Activated CD4-positive, alpha-beta T cell treated with anti-CD3 and anti-CD28 coated beads for 24 hours (primary cell): ENCODE measurements at regions not wholly inside any gene's neighbourhood (a gene's known extent, or its start where the extent isn't known, plus 50 kb on each side); places are given as distances from the start of the nearest gene placed in this dataset.
"Not testable (repeated sequence)": the region's sequence is repeated elsewhere in the genome, so short reads cannot be mapped to it uniquely, and the experiment has no call there.

Source experiments
- DNase-seq, 2 donors: peaks; one replicate each; pipeline ENCODE4 v3.0.0-alpha.2; 2020; ENCODE audit warnings: low read depth in 2 of 2

DNA sequence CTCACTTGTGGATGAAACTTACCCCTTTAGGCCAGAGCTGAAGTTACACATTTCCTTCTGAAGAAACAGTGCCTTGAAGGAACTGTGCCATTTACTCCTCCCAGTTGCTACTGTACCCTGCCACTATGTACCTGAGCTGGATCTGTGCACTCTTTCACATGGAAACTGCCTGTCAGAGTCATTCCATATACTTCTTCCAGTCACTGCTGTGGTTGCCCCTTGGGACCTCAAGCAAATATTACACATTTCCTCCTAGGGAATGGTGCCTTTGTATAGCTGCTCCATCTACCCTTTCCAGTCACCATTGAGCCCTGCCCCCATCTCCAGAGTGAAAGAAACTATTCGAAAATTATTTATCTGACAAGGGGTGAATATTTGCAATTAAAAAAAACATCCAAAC, 1328.3 kb downstream of the TECRL start:
- no peak for DNase-seq

DNA sequence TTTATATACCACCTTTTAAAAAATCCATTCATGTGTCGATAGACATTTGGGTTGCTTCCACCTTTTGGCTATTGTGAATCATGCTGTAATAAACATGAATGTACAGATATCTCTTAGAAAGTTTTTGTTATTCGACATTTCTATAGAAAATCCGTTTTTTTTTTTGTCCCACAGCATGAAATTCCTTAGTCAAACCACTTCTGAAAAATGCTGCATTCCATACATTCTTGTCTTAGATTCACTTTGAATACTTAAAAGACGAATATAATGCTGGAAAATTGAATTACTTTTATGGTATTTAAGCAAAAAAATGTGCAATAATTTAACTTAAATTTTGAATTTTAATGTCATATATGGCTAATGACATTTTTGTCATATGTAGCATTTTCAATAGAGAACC, 1345.5 kb downstream of the TECRL start:
- DNase-seq, result no peak

DNA sequence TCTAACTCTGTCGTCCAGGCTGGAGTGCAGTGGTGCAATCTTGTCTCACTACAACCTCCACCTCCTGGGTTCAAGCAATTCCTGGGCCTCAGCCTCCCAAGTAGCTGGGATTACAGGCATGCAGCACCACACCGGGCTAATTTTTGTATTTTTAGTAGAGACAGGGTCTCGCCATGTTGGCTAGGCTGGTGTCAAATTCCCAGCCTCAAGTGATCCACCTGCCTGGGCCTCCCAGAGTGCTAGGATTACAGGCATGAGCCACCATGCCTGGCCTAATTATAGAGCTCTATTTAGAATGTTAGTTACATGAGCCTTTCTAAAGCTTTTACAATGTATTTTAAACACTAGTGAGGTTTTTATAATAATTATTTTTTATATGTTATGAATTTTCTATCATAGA, 1346.4 kb downstream of the TECRL start:
- DNase-seq, result not testable (repeated sequence)

DNA sequence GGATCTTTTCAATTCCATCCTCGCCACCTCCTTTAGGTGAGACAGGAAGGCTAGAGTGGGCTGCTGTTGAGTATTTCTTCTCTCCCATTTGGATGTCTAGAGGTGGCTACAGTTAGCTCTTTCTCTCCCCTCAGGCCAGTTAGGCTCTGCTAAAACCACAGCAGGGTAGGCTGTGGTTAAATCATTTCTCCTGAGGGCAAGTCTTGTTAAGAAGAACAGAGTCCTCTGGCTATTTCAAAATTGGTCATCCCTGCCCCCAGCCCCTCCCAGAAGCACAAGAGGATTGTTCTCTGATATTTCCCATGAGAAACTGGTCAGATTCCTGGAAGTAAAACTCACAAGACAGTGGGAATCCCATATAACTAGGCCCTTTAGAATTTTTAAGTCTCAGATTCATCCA, 1359.5 kb downstream of the TECRL start:
- DNase-seq, result no peak

DNA sequence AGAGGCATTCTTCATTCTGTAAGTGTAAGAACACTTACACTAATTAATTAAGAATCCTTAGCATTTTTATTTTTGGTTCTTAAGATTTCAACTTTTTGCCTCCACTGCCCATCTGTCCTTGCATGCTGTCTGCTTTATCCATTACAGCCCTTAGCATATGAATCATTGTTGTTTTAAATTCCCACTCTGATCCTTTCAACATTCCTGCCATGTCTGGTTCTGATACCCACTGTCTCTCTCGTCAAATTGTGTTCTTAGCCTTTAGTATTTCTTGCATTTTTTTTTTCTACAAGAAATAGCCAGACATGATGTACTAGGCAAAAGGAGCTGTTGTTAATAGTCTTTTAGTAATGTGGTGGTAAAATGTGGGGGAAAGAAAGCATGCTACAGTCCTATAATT, 1360.0 kb downstream of the TECRL start:
- DNase-seq, result no peak

DNA sequence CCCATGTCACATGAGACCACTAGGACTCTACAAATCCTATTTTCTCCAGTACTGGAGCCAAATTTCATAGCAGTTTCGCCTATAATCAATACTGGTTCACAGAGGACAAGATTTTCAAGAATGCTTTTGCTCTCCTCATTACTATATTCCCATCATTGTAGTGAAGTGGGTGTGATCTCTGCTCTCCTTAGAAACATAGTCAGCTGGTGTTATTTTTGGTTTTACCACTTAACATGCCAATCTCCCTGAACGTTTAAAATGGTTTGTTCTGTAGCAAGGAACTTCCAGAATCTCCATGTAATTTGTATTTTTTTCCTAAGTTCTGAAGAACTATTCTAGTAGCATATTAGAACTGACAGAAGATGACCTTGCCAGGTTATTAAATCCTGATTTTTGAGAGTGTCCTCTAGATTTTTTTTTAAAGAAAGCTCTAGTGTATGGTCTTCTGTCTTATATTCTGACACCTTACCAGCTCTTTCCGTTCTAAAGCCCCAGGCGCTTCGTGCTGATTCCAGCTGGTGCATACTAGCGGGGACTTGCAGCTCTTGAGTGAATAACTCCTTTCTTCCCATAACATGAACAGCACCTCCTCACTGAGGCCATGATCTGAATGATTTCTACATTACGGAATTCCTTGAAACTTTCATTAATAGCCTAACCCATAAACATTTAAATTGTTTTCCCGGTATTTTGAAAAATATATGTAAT, 1372.9 kb downstream of the TECRL start:
- no peak for DNase-seq

DNA sequence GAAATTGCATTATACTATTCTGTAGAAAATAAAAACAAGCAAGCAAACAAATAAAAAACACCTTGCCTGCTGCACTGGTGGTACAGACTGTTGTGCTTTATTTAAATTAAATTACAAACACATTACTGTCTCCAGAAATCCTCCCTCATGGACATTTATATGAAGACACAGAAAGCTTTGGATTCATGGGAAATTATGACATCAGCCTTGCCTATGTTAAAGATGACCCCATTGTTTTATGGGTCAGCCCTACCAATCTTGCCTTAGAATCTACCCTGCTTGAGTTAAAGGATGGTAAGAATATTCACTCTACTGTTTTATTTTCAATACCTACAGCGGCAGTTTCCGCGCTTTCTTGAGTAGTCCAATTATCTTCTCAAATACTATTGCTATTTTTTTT, 1379.9 kb downstream of the TECRL start:
- no peak for DNase-seq

DNA sequence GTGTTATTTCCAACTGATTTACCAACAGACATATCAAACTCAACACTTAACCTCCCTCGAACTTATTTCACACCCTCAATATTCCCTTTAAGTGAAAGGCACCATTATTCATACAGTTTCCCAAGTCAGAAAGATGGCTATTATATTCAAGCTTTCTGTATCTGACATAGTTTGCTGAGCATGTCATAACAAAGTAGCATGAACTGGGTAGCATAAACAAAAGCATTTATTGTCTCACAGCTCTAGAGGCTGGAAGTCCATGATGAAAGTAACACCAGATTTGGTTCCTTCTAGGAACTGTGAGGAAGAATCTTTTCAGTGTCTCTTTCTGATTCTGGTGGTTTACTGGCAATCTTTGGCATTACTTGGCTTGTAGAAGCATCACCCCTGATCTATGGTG, 1388.6 kb downstream of the TECRL start:
- no peak for DNase-seq

DNA sequence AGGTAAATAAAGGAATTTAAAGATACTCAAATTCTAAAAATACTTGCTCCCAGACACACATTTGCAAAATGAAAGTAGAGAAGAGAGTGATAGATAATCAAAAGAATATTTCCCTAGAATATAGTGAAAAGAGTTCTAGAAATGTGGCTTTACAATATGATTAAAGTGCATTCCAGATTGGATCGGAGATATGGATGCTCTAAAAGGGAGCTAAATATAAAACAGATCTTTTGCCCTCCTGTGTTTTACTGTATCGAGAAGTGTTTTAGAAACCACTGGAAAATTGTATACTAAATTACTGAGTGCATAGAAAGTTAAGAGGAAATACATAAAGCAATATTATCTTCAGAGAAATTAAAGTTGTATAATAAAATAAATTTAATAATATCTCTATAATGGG, 1392.0 kb downstream of the TECRL start:
- no peak for DNase-seq

DNA sequence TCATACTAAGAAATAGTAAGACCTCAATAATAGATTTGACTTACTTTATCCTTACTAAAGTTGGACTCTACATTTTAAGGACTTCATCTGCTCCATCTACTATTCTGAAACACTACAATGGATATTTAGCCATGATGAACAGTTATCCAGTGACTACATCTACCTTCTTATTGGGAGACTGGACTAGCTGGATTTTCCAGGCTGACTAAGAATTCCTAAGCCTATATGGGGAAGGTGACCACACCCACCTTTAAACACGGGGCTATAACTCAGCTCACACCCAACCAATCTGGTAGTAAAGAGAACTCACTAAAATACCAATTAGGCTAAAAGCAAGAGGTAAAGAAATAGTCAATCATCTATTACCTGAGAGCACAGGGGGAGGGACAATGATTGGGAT, 1438.4 kb downstream of the TECRL start:
- DNase-seq, result no peak

DNA sequence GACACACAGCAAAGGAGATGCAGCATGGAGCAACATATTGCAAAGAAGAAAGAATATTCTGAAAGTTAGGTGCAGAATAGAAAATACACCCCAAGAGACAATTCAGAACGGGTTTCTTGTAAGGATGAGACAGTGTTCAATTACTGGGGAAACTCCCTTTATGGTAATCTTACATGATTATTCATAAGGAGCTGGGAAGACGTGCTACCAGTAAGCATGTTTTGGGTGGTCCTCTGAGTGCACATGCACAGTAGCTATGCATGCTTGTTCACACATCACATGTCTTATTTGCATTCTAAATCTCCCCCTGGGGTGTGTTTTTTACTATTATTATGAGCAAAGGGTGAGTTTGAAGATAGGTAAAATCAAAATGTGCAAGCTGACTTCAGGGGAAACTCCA, 1448.8 kb downstream of the TECRL start:
- no peak for DNase-seq

DNA sequence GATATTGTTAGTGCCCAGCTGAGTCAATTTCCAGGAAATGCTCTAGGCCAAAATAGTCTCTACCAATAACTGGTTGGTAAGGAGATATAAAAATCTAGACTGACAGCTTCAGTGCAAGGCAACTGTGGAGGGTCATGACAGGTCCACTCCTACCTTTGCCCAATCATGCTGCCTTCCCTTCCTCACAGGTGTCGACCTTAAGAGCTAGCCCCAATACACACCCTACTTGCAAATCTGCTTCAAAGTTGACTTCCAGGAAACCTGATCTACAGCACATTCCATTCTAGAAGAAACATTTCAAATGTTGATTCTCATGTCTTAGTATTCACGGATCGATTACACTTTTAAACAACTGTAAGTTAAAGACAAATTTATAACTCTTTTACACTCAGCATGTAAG, 1455.5 kb downstream of the TECRL start:
- DNase-seq, result no peak

DNA sequence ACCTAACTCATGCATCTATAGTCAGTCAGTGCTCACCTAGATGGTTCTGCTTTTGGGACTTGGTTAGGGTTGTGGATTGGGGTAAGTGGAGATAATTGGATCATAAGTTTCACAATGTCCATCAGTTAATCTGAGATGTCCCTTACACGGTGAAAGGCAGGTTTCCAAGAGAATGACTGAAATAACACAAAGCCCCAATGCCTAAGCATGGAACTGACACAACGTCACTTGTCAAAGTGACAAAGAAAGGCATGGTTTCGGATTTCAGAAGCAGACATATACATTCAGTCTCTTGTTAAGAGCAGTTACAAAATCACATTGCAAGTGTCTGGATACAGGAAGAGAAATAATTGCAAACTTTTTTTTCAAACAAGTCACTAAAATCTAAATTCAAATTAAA, 1456.9 kb downstream of the TECRL start:
- no peak for DNase-seq

DNA sequence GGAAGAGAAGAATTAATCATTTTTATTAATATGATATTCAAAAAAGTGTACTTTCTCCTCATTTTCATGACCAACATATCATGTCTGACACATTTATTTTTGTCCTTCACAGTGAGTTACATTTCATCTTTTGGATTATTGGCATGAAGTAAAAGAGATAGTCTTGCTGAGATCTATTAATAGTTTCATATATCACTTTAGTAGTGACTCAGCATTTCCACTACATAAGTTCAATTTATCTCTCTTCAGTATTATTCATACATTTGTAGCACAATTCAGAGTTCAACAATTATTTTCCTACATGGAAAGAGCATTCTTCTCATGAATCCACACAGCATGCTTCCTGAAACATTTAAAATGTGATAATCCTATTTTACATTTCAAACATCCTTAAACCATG, 1461.1 kb downstream of the TECRL start:
- no peak for DNase-seq

DNA sequence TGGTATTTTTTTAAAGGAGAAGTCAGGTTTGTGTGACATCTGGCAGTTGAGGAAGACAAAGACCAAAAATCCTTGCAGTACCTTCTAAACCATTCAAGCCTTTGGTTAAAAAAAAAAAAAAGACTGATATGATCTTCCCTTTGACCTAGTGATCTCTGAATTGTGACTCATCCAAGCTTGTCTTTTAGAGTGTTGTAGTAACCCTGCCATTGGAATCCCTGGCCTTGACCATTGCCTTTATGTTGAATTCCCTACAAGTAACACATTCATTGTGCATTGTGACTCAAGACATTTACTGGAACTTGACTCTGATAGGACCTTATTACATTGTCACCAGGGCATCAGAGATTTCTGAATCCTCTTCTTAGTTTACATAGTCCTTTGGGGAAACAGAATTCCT, 1469.0 kb downstream of the TECRL start:
- no peak for DNase-seq

DNA sequence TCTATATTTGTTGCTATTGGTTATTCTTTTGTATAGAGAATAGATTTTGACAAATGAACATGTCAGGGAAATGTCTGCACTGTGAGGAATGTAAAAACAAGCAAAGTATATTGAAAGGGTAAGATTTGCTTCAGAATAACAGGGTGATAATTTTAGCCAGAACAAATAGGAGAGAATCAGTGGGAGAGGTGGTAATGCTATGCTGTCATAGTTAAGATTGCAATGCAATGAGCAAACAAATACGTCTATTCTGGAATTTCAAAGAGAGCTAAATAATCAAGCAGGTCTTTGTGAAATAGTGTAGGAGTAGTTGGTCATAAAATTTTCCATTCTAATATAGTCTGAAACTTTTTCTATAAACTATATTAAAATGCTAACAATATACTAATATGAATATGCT, 1478.4 kb downstream of the TECRL start:
- no peak for DNase-seq

DNA sequence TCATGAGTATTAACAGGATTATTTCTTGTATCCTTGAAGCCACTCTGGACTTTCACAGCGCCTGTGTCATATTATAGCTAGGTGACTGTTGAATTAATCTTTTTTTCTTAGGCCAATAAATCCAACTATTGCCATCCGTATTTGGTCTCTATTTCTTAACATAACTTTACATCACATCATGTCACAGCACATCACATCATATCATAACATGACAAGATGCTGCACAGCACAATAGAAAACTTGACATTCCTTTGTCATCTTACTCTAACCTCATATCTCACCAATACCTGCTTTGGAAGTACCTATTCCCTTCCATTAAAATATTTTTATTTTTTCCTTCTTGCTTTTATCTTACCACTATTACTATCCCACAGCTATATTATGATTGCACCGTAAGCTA, 1480.8 kb downstream of the TECRL start:
- DNase-seq, result no peak

DNA sequence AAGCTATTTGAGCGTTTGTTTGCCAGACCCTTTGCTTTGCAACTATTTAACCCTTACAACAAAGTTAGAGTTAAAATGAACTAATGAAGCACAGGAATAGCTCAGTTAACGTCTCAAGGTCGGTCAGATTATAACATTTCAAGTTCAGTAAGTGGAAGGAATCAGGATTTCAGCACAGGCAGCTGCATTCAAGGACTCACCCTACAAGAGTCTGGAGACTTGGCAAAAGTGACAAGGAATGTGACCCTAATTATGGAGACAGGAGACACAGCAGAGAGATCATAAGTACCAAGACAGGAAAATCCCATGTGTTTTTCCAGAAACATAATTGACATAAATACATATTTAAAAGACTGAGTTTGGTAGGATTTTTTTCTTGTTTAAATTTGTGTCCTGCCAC, 1481.7 kb downstream of the TECRL start:
- no peak for DNase-seq

DNA sequence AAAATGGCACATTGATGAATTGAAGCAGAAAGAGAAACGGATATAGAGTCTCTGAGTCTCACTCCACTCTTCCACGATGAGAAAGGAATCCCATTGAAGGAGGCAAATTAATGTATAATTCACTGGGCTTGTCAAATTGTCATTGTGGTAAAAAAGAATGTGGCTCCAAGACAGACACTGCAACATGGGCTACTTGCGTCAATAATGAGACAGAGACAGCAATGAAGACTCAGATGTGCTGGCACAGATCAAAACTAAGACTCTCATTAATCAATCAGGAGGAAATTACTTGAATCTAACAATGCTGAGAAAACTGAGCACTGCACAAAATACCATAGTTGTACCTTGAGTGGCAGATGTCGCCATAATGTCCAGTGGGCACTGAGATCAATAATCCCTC, 1485.5 kb downstream of the TECRL start:
- no peak for DNase-seq

DNA sequence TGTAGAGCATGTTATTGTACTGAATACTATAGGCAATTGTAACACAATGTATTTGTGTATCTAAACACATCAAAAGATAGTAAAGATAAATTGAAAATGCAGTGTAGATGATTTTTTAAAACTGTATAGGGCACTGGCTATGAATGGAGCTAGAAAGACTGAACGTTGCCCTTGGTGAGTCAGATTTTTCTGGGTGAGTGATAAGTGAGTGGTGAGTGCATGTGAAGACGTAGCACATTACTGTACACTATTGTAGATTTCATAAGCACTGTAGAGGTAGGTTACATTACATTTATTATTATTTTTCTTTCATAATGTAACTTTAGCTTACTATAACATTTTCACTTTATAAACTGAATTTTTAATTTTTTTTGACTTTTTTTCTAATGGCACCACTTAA, 1491.6 kb downstream of the TECRL start:
- DNase-seq, result no peak

DNA sequence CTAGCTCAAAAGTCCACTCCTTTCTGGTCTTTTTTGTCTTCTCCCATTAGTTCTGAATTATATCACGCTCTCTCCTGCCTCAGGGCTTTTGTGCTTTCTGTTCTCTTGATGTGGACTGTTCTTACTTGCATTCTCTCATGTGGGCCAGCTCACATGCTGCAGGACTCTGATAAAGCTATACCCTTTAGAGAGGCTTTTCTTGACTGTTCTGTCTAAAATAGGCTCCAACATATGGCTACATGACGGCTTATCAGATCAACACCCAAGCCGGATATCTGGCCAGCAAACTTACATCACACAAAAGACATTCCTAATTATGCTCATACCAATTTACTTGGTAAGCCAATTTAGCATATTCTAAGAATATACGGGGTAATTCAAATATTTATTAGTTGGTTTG, 1494.5 kb downstream of the TECRL start:
- no peak for DNase-seq

DNA sequence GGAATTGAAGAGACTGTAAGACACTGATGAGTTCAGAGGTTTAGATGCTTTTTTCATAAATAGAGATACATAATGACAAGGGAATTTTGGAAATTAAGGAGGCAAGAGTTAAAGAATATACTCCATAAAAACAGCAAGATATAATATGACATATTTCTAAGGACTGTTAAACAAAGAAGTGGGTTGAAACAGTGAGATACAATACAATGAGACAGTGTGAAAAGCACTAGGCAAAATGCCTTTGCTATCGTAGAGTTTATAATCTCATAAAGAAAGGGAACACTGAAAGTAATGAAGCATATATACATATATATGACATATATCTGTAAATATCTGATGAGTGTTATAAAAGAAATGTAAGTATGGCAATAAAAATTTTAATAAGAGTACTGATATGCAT, 1496.2 kb downstream of the TECRL start:
- DNase-seq, result no peak

DNA sequence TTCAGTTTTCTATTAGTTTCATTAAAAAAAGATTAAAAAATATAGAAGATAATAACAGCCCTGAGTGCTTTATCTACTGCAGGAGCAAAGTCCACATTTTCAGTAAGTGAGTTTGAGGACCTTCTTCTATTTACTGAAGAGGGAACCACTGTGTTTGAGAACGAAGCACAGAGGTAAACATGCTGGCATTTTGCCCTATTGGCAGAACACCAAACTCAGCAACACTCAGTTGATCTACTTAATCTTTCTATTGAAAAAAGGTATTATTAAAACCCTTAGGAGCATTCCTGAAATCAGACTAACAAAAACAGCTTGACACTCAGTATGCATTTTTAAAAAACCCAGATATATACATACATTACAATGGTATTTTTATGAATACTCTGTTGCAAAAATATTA, 1496.7 kb downstream of the TECRL start:
- DNase-seq, result no peak

DNA sequence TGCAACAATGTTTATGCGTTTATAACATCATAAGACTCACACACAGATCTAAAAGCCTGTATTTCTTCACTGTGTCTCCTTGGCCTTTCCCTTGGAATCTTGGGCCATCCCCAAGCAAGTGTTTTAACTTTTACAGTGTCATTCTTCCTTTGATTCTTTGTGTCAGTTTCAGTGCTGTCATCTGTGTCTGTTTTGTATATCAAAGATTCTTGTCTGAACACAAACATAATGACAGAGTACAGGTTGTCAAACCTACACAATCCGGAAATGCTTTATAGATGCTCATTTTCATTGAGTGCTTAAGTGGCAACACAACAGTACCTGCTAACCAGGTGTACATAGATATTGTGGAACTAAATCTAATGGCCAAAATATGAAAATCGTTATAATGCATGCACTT, 1500.0 kb downstream of the TECRL start:
- no peak for DNase-seq

DNA sequence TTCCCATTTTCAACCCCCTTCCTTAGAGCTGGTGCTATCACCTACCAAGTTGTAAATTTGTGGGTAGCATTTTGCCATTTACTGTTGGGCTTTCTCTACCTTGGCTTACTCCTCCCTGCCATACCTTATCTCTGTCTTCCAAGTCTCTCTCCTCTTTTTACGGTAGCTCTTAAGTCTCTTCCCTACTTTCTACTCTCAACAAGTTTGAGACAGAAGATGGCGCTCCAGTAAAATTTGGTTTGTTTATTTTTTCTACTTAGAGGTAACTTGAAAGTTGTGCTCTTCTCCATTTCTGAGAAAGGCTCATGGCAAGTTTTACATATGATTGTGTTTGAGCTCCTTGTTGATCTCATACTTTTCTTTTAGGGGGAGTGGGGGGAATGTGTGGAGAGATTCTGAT, 1508.1 kb downstream of the TECRL start:
- DNase-seq, result no peak
